ENCODE measurements at regions not wholly inside any gene's neighbourhood (a gene's known extent, or its start where the extent isn't known, plus 50 kb on each side); places are given as distances from the start of the nearest gene placed in this dataset.

- TF ChIP-seq YY1 (IDR thresholded peaks at IDR 0.05; ENCODE audit: insufficient read depth, insufficient read length) (no peak), SUZ12 (IDR thresholded peaks at IDR 0.05; ENCODE audit: extremely low read depth, insufficient read depth, insufficient read length) (no peak), ZNF274 (IDR thresholded peaks at IDR 0.05; ENCODE audit: low read depth, low read length) (no peak)
- H3K9me3 ChIP-seq (ENCODE audit: insufficient read depth, low read length) = no peaks in the 10 kb centered on the region
- no peaks in the 10 kb centered on the region for H3K4me1 ChIP-seq (ENCODE audit: insufficient read depth, insufficient read length)
- H3K36me3 ChIP-seq (ENCODE audit: insufficient read depth, insufficient read length, low read length) = no peaks in the 10 kb centered on the region
- H3K9ac ChIP-seq (ENCODE audit: insufficient read length, low read depth) = no peak overlapping the region
- no peaks in the 10 kb centered on the region for H3K27me3 ChIP-seq (ENCODE audit: insufficient read depth, insufficient read length)
- no peak for DNase-seq (ENCODE audit: low read depth, low spot score)
- H3K4me3 ChIP-seq (ENCODE audit: insufficient read length, low read depth) = no peak overlapping the region
Observed at GRCh38 chr4:27182211-27182610, 321.6 kb downstream of the STIM2 start.

DNA sequence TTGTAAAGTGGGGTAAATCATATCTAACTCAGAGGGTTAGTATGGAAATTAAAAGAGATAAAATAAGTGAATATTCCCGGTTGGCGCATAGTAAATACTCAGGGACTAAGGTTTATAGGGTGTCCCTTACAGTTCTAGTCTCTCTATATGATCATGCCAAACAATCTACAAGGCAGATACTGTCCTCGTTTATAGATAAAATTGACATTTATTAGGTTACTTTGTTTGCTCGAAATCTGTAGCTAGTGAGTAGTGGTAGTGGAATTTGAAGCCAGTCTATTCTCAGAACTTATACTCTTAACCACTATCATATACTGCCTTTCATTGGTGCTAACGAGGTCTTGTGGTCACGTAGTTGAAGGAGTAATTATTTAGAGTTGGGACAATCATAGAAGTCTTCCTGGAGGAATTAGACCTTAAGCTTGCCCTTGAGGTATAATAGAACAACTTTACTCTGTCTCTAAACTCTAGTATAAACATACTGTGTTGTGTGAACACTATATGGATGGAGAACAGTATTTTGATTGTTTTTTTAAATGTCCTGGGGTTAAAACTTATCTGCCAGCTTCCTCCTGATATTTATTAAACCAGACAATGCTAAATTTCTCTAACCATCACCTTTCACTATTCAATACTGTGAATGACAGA is 324.0 kb downstream of the STIM2 start:
- DNase-seq (ENCODE audit: low read depth, low spot score) = no peak
- Histone ChIP-seq H3K36me3 (ENCODE audit: insufficient read depth, insufficient read length, low read length) (no peaks in the 10 kb centered on the region), H3K9me3 (ENCODE audit: insufficient read depth, low read length) (no peaks in the 10 kb centered on the region), H3K4me1 (ENCODE audit: insufficient read depth, insufficient read length) (no peaks in the 10 kb centered on the region), H3K4me3 (ENCODE audit: insufficient read length, low read depth) (no peak overlapping the region), H3K27me3 (ENCODE audit: insufficient read depth, insufficient read length) (no peaks in the 10 kb centered on the region), H3K9ac (ENCODE audit: insufficient read length, low read depth) (no peak overlapping the region)
- TF ChIP-seq SUZ12 (IDR thresholded peaks at IDR 0.05; ENCODE audit: extremely low read depth, insufficient read depth, insufficient read length) = no peak
- no peak for TF ChIP-seq ZNF274 (IDR thresholded peaks at IDR 0.05; ENCODE audit: low read depth, low read length)
- no peak for TF ChIP-seq YY1 (IDR thresholded peaks at IDR 0.05; ENCODE audit: insufficient read depth, insufficient read length)

DNA sequence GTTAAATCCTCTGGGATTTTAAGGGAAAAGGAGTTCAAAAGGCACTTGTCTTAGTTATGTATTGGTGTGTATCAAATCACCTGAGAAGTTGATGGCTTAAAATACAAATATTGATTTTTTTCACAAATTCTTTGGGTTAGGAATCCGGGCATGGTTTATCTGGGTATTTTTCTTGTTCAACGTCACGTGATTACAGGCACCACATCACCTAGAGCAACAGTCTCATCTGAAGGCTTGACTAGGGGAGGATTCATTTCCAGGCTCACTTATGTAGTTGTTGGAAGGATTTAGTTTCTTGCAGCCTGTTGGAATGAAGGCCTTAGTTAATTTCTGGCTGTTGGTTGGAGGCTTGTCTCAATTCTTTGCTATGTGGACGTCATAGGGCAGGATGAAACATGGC is 326.1 kb downstream of the STIM2 start:
- H3K4me3 ChIP-seq (ENCODE audit: insufficient read length, low read depth) = no peak overlapping the region
- no peaks in the 10 kb centered on the region for H3K9me3 ChIP-seq (ENCODE audit: insufficient read depth, low read length)
- no peaks in the 10 kb centered on the region for H3K27me3 ChIP-seq (ENCODE audit: insufficient read depth, insufficient read length)
- H3K4me1 ChIP-seq (ENCODE audit: insufficient read depth, insufficient read length) = no peaks in the 10 kb centered on the region
- no peak for DNase-seq (ENCODE audit: low read depth, low spot score)
- no peaks in the 10 kb centered on the region for H3K36me3 ChIP-seq (ENCODE audit: insufficient read depth, insufficient read length, low read length)
- H3K9ac ChIP-seq (ENCODE audit: insufficient read length, low read depth) = no peak overlapping the region
- TF ChIP-seq YY1 (IDR thresholded peaks at IDR 0.05; ENCODE audit: insufficient read depth, insufficient read length) = no peak

GRCh38 chr4:27187786-27188185 is 327.1 kb downstream of the STIM2 start:
- no peak for DNase-seq (ENCODE audit: low read depth, low spot score)
- H3K36me3 ChIP-seq (ENCODE audit: insufficient read depth, insufficient read length, low read length) = no peaks in the 10 kb centered on the region
- H3K9ac ChIP-seq (ENCODE audit: insufficient read length, low read depth) = no peak overlapping the region
- no peaks in the 10 kb centered on the region for H3K4me1 ChIP-seq (ENCODE audit: insufficient read depth, insufficient read length)
- no peak overlapping the region for H3K4me3 ChIP-seq (ENCODE audit: insufficient read length, low read depth)
- no peaks in the 10 kb centered on the region for H3K9me3 ChIP-seq (ENCODE audit: insufficient read depth, low read length)
- H3K27me3 ChIP-seq (ENCODE audit: insufficient read depth, insufficient read length) = no peaks in the 10 kb centered on the region
- TF ChIP-seq ZNF274 (IDR thresholded peaks at IDR 0.05; ENCODE audit: low read depth, low read length) (no peak), SUZ12 (IDR thresholded peaks at IDR 0.05; ENCODE audit: extremely low read depth, insufficient read depth, insufficient read length) (no peak), YY1 (IDR thresholded peaks at IDR 0.05; ENCODE audit: insufficient read depth, insufficient read length) (no peak)

DNA sequence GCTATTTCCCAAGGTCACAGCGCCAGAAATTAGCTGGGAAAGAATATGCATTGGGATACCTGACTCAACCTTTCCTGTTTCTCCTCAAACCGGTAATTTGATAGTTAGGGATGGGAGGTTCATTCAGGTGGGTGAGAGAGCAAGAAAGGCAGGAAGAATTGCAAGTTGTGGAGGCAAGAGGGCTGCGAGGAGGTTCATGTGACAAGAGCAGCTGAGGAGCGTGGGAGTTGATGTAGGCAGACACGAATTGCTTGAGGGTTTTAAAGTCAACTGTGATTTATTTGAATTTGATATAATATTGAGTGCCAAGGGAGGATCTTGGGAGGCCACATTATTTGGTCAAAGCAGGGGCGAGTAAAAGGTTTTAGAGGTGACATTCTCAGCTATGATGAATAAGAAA is 329.0 kb downstream of the STIM2 start:
- Histone ChIP-seq H3K9ac (ENCODE audit: insufficient read length, low read depth) (no peak overlapping the region), H3K36me3 (ENCODE audit: insufficient read depth, insufficient read length, low read length) (no peaks in the 10 kb centered on the region), H3K4me1 (ENCODE audit: insufficient read depth, insufficient read length) (no peaks in the 10 kb centered on the region), H3K27me3 (ENCODE audit: insufficient read depth, insufficient read length) (no peaks in the 10 kb centered on the region), H3K9me3 (ENCODE audit: insufficient read depth, low read length) (no peaks in the 10 kb centered on the region), H3K4me3 (ENCODE audit: insufficient read length, low read depth) (no peak overlapping the region)
- TF ChIP-seq YY1 (IDR thresholded peaks at IDR 0.05; ENCODE audit: insufficient read depth, insufficient read length) (no peak), ZNF274 (IDR thresholded peaks at IDR 0.05; ENCODE audit: low read depth, low read length) (no peak), SUZ12 (IDR thresholded peaks at IDR 0.05; ENCODE audit: extremely low read depth, insufficient read depth, insufficient read length) (no peak)
- no peak for DNase-seq (ENCODE audit: low read depth, low spot score)

GRCh38 chr4:27191592-27191991 is 331.0 kb downstream of the STIM2 start:
- TF ChIP-seq YY1 (IDR thresholded peaks at IDR 0.05; ENCODE audit: insufficient read depth, insufficient read length) = no peak
- TF ChIP-seq ZNF274 (IDR thresholded peaks at IDR 0.05; ENCODE audit: low read depth, low read length) = no peak
- TF ChIP-seq SUZ12 (IDR thresholded peaks at IDR 0.05; ENCODE audit: extremely low read depth, insufficient read depth, insufficient read length) = no peak
- H3K4me1 ChIP-seq (ENCODE audit: insufficient read depth, insufficient read length) = no peaks in the 10 kb centered on the region
- no peaks in the 10 kb centered on the region for H3K9me3 ChIP-seq (ENCODE audit: insufficient read depth, low read length)
- no peaks in the 10 kb centered on the region for H3K36me3 ChIP-seq (ENCODE audit: insufficient read depth, insufficient read length, low read length)
- DNase-seq (ENCODE audit: low read depth, low spot score) = no peak
- H3K27me3 ChIP-seq (ENCODE audit: insufficient read depth, insufficient read length) = no peaks in the 10 kb centered on the region
- no peak overlapping the region for H3K4me3 ChIP-seq (ENCODE audit: insufficient read length, low read depth)
- no peak overlapping the region for H3K9ac ChIP-seq (ENCODE audit: insufficient read length, low read depth)

- H3K9ac ChIP-seq (ENCODE audit: insufficient read length, low read depth) = no peak overlapping the region
- DNase-seq (ENCODE audit: low read depth, low spot score) = no peak
- TF ChIP-seq SUZ12 (IDR thresholded peaks at IDR 0.05; ENCODE audit: extremely low read depth, insufficient read depth, insufficient read length) (no peak), YY1 (IDR thresholded peaks at IDR 0.05; ENCODE audit: insufficient read depth, insufficient read length) (no peak), ZNF274 (IDR thresholded peaks at IDR 0.05; ENCODE audit: low read depth, low read length) (no peak)
Observed at GRCh38 chr4:27194599-27195176, 334.0 kb downstream of the STIM2 start.

More at GRCh38 chr4:27194599-27195176, 334.0 kb downstream of the STIM2 start:
- Histone ChIP-seq H3K4me3 (ENCODE audit: insufficient read length, low read depth) (no peak overlapping the region), H3K4me1 (ENCODE audit: insufficient read depth, insufficient read length) (no peaks in the 10 kb centered on the region), H3K9me3 (ENCODE audit: insufficient read depth, low read length) (no peaks in the 10 kb centered on the region), H3K27me3 (ENCODE audit: insufficient read depth, insufficient read length) (no peaks in the 10 kb centered on the region), H3K36me3 (ENCODE audit: insufficient read depth, insufficient read length, low read length) (no peaks in the 10 kb centered on the region)

All from NT2/D1 (cell line).